Activated CD4-positive, alpha-beta T cell treated with anti-CD3 and anti-CD28 coated beads, Interleukin-2, amount 50 U/mL, for 24 hours (primary cell): ENCODE measurements at regions not wholly inside any gene's neighbourhood (a gene's known extent, or its start where the extent isn't known, plus 50 kb on each side); places are given as distances from the start of the nearest gene placed in this dataset.

Experiments
- DNase-seq, 2 donors: peaks; one replicate each; pipeline ENCODE4 v3.0.0-alpha.2; 2020; ENCODE audit warnings: low read depth in 1 of 2, low spot score in 1 of 2

DNA sequence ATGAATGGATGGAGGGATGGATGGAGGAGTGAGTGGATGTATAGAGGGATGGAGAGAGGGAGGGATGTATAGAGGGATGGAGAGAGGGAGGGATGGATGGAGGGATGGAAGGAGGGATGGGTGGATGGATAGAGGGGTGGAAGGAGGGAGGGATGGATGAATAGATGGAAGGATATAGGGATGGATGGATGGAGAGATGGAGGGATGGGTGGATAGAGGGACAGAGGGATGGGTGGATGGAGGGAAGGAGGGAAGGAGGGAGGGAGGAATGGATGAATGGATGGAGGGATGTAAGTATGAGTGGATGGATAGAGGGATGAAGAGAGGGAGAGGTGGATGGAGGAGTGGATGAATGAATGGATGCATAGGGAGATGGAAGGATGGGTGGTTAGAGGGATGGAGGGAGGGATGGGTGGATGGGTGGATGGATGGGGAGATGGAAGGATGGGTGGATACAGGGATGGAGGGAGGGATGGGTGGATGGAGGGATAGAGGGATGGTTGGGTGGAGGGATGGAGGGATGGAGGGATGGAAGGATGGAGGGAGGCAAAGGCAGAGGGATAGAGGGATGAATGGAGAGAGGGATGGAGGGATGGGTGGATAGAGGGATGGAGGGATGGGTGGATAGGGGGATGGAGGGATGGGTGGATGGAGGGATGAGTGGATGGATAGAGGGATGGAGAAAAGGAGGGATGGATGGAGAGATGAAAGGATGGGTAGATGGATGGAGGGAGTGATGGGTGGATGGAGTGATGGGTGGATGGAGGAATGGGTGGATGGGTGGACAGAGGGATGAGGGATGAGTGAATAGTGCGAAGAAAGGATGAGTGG lies 313.8 kb downstream of the UACA start:
- no peak for DNase-seq

DNA sequence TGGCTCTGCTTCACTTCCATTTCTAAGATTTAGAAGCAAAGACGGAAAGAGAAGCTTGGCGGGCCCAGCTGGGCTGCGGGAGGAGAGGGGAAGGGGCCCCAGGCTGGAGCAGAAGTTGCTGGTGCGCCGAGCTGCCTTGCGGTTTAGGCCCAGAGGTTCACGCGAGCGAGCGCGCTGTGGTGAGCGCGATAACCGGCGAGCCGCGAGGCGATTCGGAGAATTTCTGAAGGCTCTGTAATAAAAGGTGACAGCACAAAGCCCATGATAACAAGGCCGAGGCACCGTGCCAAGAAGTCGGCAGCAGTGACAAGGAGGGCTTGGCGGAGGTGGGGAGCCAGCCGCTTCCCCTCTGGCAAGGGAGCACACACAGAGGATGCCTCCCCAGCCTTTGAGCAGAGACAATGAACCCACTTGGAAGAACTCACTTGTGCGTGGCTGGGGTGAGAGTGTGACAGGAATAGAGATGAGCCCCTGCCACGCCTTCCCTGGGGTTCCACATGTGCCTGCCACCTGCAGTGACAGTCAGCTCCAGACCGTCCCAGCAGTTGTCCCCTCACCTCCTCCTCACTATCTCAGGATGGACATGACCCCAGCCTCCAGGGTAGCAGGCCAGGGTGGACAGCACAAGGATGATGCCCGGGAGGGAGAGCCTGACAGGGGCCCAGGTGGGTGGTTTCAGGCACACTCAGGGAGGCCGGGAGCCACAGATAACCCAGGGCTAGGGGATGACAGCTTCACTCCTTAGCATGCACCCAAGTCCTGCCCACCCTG lies 315.2 kb downstream of the UACA start:
- DNase-seq = peak in 1 of 2 donors; percentile 18

DNA sequence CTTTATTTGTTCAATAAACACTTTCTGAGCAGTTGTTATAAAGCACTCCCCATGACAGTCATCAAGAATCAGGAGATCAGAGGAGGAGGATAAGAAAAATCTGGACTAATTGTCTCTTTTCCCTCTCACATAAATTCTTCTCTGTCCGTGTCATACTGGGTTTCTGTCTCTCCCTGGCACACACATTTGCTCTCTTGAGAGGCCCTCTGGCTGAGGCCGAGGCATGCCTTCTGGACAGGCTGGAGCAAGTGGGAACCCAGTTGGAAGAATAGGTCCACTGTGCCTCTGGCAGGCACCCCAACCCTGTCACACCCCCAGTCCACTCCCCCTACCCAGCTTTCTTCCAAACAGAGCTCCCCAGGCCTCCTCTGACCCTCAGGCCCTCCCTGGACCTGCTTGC lies 315.8 kb downstream of the UACA start:
- DNase-seq = no peak

DNA sequence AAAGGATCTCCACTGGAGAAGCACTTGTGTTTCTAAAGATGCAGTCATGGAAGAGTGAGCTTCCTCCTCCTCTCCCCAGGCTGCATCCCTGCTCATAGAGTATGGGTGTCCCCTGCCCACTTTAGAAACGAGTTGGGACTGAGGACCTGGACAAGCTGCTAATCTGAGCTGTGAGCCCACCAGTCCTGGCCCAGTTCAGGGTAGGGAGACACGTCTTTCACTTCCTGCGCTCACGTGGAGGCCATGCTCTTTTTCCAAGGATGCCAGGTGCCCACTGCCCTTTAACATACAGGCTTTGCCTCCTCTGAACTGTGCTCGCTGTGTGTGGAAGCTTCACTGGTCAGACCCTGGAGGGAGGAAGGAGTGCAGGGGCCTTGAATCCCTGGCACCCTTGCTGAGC lies 316.3 kb downstream of the UACA start:
- no peak for DNase-seq

DNA sequence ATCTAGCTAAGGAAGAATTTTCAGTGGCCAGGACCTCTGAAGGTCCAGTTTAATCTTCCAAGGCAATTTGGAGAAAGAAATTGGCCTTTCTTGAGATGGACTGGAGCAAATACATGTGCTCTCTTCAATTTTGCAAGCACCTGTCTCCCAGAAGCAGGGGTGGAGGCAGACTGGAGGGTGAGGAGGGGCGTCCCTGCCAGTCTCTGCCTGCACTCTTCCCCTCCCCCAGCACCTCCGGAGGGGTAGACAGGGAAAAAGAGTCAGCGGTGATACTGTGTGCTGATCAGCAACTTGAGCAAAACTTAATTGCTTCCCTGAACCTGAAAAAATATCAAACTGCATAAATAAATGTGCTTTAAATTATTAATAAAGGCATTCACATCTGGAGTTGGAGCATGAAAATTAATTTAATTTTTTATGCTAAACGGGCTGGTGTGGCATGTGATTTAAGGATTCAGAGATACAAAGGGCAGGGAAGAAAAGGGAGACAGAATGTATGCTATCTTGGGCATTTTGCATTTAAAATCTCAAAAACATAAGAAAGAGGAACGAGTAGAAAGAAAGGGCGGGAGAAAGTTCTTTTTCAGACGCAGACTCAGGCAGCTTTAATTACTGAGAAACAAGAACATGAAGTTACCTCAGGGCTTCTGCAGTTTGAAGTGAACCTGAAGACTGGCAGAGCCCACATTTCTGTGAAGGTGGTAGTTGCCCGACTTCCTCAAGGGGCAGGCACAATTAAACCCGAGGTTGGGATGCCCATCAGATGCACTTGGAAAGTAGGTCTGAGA lies 319.7 kb downstream of the UACA start:
- DNase-seq = no peak

DNA sequence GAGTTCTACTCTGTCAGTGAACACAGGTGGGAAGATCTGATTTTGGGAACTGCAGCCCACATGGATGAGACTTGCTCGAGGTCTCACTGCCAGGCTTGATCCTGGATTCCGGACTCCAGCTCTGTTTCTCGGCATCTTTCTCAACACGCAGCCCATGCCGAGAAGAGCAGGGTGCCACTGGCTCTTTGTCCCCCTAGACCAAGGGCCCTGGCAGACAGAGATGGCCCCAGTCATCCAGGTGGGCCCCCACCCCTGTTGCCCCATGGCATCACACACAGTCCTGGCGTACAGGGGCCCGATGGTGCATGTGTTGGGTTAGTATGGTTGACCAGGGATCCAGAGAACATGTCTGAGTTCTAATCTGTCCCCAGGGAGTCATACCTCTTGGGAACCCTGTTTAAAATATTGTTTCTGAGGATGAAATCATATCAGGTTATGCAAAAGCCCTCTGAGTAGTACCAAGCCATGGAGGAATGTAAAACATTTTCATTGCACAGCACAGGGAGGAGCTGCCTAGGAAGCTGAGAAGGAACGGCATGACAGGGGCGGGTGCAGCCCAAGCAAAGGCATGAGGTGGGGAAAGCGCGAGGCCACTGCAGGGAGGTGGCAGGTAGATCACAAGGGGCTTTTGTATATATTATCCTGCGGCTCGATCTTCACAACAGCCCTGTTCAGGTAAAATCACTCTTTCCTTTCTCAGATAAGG lies 320.6 kb downstream of the UACA start:
- no peak for DNase-seq

DNA sequence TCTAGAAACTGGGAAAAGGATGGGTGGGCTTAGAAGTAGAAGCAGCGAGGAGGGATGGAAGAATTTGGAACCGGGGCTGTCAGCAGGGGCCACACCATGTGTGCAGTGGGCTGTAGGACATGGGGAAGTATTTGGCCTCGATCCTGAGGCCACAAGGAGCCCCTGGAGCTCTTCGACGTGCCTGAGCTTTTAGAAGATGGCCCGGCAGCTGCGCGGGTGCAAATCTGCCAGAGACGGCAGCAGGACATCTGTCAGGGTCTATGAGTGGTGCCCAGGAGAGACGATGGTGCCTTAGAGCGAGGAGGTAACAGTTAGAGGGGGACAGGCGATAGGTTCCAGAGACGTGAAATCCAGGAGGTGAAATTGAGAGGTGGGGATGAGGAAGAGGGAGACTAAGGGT lies 321.1 kb downstream of the UACA start:
- DNase-seq = no peak

DNA sequence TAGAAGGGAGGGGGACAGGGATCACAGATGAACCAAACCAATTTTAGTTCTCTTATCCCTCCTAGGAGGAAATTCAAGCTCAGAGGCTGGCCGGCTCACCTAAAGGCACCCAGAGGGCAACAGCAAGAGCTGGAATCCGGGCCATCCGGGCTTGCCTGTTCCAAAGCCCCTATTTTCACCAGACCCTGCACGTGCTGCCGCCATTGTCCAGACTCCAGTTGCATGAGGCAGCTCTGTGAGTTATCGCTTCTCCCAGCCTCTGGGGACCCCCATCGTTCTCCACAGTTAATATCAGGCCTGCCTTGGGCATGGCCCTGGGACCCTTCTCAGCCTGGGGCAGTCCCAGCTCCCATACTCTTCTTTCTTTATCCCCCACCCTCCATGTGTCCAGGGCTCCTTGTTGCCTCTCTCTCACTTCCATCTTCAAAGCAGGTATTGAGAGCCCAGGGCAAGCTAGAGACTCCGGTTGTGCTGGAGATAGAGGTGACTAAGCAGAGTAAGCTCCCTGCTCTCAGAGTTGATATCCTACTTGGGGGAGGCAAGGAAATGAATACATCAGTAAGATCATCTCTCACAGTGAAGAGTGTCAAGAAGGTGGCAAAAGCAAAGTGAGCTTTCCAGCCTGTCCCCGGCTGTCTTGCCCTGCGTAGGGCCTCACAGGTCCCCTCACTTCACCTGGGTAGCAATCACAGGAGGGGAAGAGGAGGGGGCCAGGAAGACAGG lies 322.8 kb downstream of the UACA start:
- no peak for DNase-seq

DNA sequence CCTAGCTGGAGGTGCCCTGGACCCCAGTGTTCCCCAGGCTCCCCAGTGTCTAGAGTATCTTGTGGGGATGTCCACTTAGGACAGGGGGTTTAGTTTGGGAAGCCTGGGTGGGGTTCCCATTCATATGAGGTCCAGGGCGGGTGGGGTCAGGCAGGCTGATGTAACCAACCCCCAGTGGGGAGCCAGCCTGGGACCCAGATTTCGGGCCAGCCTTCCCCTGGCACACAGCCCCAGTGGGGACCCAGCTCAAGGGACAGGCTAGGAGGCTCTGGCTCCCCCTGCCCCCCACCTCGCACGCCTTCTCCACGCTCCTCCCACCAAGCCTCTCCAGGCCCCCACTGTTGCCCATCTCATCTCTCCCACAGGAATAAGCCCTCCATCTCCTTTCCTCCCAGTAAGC lies 323.5 kb downstream of the UACA start:
- DNase-seq = no peak

DNA sequence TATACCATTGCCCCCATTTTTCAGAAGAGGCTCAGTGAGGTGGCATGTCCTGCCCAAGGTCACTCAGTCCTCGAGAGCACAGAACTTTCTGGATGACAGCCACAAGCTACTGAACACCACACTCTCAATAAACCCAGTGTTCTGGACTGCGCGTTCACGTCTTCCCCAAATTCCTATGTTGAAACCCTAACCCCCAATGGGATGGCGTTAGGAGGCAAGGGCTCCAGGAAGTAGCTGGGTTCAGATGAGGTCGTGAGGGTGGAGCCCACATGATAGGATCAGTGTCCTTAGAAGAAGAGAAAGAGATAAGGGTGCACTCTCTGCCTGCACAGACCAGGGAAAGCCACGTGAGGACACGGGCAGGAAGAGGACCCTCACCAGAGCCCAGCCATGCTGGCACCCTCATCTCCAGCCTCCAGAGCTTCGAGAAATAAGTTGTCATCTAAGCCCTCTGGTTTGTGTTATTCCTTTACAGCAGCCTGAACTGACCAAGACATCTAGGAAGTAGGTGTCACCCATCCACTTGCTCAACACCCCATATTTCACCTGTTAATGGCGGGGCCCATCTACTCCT lies 324.0 kb downstream of the UACA start:
- no peak for DNase-seq

DNA sequence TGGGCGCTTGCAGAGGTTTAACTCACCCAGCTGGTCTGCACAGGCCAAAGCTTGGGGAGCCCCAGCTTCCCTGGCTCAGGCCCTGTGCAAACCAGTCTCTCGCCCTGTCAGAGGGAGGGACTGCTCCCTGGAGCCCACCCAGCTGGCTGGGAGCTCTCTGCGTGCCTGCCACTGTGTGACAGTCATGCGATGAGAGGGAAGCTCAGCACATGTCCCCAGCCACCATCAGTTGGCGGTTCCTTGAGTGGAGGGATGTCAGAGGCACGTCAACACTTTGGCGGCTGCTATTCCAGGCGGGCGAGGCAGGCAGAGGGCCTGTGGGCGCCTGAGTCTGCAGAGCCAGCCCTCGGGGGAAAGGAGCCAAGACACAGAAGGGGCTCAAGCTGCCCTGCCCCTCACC lies 324.6 kb downstream of the UACA start:
- no peak for DNase-seq

DNA sequence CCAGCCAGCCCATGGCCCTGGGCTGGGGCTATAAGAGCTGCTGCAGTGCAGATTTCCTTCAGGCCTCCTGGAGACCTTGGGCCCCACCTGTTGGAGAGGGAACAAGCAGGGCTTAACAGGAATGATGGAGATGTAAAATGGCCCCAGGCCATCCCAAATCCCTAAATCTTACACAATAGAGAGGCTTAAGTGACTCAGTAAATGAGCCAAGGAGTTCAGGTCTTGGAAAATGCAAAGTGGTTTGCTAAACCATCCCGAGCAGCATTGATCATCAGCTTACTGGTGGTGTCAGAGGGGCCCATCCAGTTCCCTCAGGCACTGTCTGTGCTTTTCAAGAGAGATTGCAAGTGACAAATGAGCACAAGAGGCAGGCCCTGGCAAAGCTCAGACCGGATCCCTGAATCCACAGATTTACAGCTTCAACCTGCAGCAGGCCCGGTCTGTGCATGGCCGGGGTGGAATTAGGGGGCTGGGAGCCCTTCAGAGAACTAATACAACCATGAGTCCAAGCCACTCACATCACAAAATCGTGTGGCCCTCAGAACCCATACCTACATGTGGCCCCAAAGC lies 325.4 kb downstream of the UACA start:
- no peak for DNase-seq

DNA sequence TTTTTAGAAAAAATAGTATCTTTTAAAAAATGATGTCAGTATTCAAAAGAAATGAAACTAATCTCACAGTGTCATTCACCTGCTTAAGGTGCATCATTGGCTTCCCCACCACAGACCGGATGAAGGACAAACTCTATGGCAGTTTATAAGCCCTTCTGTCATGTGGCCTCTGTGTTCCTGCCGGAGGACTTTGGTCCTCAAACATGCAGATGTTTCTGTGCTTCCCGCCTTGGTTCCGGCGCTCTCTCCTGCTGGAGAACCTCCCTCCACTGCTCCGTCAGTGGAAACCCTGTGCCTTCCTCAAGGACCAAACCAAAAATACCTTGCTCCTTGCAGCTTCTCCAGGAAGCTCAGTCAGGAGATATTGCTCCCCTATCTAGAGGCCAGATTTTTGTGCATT lies 326.3 kb downstream of the UACA start:
- DNase-seq = no peak

DNA sequence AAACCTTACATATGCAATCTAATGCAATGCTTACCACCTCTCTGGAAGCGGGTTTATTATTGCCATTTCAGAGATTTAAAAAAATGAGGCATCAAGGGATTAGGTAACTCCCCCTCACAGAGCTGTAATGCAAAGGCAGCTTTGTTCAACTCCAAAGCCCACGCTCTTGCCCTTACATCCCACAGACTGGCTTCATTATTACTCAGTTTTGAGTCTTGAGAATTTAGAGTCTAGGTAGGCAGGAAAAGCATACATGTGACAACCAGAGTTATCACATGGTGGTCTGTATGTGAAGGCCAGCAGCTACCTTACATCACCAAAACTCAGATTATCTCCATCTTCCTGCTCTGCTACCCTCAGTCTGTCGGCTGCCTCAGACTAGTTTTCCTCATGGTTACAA lies 326.9 kb downstream of the UACA start:
- no peak for DNase-seq

DNA sequence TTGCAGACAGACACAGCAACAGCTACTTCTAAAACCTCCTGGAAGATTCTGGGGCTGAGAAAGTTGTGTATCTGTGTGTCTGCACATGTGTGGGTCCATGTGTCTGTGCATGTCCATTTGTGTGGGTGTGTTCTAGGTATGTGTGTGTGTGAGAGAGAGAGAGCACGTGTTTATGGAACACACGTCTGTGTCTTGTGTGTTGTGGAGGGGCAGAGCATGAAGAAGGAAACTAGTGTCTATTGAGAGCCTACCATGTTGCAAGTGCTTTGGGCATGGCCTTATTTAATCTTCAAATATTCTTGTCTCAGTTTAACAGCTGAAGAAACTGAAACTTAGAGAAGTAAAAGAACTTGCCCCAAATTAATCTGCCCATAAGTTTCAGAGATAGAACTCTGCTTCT lies 327.5 kb downstream of the UACA start:
- DNase-seq = no peak

DNA sequence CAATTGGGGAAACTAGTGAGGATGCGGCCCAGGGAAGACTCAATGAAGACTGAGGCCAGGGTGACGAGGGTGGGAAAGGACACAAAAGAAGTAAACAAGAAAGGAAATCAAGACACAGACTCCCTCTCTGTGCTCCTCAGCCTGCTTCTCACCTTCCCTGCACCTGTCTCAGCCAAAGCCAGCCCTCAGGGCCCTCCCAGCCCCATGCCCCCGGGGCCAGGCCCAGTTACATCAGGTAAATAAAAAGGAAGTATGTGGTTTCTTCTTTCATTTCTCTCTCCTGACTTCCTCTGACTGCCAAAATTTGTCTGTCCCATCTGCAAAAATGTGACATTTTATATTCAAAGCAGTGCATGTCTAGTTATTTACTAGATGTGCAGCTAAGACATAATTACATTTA lies 328.0 kb downstream of the UACA start:
- no peak for DNase-seq

DNA sequence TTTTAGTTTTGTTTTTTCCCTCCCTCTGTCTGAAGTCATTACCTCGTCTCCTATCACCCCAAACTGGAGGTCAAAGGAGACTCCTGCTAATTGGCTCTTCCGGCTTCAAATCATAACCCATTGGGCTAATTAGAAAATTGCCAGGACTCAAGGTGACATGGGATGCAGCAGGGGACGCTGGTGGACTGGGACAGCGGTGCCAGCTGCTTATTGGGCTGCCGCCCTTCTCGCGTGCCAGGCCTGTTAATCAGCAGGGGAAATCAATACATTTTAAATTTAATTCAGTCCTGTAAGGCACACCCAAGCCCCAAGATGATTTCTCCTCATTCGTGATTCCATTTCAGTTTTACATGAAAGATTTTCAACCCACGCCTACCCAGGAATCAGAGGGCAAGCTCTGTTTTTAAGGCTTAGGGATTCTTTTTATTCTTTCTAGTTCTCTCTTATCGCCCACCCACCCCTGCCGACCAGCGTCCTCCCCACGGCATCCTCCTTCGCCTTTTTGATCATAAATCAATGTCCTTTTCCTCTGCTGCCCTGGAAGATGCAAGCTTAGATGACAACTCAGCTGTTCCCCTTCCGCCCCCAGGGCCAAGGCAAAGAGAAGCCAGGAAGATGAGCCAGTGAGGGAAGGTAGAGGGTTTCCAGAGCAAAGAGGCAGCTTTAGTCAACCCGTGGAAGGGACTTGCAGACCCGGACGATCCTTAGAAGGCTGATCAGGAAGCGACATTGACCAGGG lies 329.6 kb downstream of the UACA start:
- no peak for DNase-seq

DNA sequence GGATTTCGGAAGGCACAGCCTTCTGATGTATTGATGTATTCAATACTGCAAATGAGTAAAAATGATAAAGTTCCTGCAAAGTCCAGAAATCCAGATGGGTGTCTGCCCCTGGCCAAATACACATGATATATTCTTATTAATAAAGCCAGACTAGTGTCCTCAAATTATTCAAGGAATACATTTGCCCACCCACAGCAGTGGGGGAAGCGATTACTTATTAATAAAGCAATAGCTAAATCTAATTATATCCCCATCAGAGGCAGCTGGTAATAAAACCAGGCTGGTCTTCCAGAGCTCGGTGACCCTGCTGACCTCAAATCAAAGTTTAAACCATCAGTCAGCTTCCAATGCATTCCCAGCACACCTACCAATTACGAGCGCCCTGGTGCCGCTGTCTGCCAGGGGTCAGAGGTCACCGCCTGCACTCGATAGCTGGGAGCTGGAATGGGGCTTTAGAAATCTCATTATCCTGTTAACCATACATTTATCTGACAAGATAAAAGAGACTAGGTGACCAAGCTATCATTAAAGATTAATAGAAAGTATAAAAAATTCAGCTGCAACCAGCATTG lies 330.3 kb downstream of the UACA start:
- no peak for DNase-seq

DNA sequence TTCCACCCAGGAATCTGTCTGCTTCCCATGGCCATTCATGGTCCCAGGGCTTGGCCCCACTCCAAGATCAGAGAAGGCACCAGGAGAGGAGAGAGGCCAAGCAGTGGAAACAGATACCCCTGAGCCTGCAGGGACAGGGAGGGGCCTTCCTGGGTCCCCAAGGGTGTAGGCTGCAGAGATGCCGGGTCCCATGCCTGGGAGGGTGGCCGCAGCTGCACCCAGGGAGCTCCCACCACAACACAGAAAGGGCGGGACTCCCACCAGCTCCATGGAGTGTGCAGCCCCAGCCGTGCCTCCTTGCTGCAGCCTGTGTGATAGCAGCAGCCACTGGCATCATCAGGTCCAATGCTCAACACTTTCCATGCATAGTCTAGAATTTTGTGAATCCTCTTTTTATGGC lies 331.5 kb downstream of the UACA start:
- no peak for DNase-seq
